RWPE1 (cell line): ENCODE measurements at regions not wholly inside any gene's neighbourhood (a gene's known extent, or its start where the extent isn't known, plus 50 kb on each side); places are given as distances from the start of the nearest gene placed in this dataset.

Source experiments
- CTCF ChIA-PET: fragments of 350-600 bp; sonication (Branson Sonifier 250); formaldehyde crosslinking; extraction: SDS; loops from one replicate; lab custom pipeline; 2021; lab: Yijun Ruan, JAX
- POLR2A ChIA-PET: fragments of 400-600 bp; formaldehyde crosslinking; extraction: SDS; loops from one replicate; lab custom pipeline; 2020; ENCODE audit warnings: antibody characterized with exemption; ENCODE audit not compliant: low non-redundant PET; lab: Yijun Ruan, JAX
- DNase-seq: peaks from one replicate; pipeline ENCODE4 v3.0.0; 2012; ENCODE audit warnings: low spot score
- H3K27ac ChIP-seq: fragments of 450-650 bp; 2 replicates; pipeline ENCODE4 v1.5.1; 2017
- TF ChIP-seq, protein P1 (sequence below): fragments of 450-650 bp; conservative IDR thresholded peaks from 2 replicates; pipeline ENCODE4 v1.5.1; 2017; ENCODE audit warnings: low read depth, mild to moderate bottlenecking

DNA sequence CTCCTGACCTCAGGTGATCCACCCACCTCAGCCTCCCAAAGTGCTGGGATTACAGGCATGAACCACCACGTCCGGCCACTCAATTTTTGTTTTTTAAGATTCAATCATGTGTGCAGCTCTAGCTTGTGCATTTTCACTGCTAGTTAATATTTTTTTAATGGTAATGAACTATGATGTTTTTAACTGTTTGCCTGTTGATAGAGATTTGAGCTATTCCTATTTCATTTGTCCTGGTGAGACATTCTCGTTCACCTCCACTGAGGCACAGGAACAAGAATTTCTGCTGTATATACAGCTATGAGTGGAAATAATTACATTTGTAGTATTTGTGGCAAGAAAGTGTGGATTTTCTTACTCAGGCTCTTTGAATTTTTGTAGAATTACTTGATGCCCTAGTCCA lies 137.7 kb upstream of the MYOCD start:
- CTCF ChIA-PET = no interaction called here
- POLR2A ChIA-PET = no interaction called here
- no peak for DNase-seq
- TF ChIP-seq, protein P1, sequence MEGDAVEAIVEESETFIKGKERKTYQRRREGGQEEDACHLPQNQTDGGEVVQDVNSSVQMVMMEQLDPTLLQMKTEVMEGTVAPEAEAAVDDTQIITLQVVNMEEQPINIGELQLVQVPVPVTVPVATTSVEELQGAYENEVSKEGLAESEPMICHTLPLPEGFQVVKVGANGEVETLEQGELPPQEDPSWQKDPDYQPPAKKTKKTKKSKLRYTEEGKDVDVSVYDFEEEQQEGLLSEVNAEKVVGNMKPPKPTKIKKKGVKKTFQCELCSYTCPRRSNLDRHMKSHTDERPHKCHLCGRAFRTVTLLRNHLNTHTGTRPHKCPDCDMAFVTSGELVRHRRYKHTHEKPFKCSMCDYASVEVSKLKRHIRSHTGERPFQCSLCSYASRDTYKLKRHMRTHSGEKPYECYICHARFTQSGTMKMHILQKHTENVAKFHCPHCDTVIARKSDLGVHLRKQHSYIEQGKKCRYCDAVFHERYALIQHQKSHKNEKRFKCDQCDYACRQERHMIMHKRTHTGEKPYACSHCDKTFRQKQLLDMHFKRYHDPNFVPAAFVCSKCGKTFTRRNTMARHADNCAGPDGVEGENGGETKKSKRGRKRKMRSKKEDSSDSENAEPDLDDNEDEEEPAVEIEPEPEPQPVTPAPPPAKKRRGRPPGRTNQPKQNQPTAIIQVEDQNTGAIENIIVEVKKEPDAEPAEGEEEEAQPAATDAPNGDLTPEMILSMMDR = no peak
- H3K27ac ChIP-seq = no peak overlapping the region

DNA sequence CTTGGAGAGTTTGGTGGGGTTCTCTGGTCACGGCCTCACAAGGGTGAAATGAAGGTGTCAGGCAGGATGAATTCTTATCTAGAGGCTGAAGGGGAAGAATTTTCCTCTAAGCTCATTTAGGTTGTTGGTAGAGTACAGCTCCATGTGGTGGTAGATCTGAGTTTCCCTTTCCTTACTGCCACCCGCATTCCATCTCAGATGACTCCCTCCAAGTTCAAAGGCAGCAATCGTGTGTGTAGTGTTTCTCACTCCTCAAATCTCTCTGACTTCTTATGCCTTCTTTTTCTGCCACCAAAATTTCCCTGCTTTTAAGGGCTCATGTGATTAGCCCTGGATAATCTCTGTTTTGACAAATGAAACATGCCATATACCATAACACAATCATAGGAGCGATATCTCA lies 135.5 kb upstream of the MYOCD start:
- POLR2A ChIA-PET = no interaction called here

DNA sequence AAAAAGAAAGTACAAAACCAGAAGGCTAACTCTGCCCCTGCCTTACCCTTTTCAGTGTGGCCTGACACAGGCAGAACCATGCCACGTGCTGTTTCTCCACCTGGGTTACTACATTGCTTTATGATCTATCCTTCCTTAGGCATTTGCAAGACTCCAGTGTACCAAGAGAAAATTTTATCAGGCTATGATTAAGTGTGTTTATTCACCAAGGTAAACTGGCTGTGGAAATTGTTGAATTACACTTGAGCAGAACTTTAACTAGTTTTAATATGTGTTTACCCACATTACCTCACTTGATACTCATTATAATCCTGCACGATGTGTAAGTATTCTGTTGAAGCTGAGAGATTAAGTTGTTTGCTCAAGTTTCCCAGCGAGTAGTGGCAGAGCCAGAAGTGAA lies 129.7 kb upstream of the MYOCD start:
- CTCF ChIA-PET = no interaction called here
- TF ChIP-seq, protein P1 = no peak
- POLR2A ChIA-PET = no interaction called here
- H3K27ac ChIP-seq = no peak overlapping the region
- no peak for DNase-seq

More for the DNA sequence above, 135.5 kb upstream of the MYOCD start:
- TF ChIP-seq, protein P1 = no peak
- no peak for DNase-seq
- CTCF ChIA-PET = no interaction called here
- H3K27ac ChIP-seq = no peak overlapping the region

DNA sequence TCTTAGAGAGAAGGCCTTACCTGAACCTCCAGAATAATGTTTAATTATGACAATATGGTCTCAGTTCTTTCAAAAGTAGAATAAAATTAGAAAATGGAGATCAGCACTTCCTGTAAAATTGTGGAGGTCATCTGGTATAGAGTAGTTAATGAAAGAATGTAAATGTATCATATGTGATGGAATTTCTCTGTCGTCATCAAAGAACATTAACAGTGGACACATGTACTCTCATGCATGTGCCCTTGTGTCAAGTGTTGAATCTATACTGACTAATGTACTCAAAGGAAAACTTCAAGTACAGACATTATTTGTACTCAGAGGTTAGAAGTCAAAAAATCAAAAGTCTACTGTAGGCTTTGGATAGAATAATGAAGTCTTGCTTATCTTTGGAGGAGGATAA lies 129.2 kb upstream of the MYOCD start:
- no peak for DNase-seq
- CTCF ChIA-PET = no interaction called here
- POLR2A ChIA-PET = no interaction called here

DNA sequence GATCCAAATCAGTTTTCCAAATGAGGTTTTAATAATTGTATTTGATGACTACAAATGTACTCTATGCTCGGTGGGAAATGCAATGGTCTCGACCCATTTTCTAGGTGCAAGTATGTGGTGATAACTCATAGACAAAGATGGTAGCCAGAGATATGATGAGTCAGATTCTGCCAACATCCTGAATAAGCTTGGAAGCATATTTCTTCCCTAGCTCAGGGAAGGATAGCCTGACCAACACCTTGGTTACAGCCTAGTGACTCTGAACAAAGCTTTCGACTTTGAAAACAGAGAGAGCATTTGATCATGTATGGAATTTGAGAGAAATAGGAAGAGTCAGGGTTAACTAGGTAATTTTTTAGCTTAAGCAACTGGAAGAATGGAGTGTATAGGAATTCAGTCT lies 128.3 kb upstream of the MYOCD start:
- ChIA-PET CTCF (no interaction called here), POLR2A (no interaction called here)
- no peak for DNase-seq
- TF ChIP-seq, protein P1 = no peak
- H3K27ac ChIP-seq = no peak overlapping the region

More for the DNA sequence above, 129.2 kb upstream of the MYOCD start:
- no peak overlapping the region for H3K27ac ChIP-seq
- TF ChIP-seq, protein P1 = no peak

DNA sequence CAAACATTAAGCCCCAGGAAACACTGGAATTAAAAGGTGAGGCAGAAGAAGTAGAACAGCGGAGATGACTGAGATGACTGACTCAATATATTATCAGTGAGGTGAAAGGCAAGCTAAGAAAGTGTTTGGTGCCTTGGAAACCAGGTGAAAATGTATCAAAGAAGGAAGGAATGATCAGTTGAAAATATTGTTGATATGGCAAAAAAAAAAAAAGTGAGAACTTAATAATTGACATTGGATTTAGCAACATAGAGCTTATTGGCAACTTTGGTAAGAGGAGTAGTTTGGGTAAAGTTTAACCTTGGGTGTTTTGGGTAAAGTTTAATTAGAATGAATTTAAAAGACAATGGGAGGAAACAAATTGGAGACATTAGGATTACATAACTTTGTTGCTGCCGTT lies 127.7 kb upstream of the MYOCD start:
- H3K27ac ChIP-seq = no peak overlapping the region
- no peak for DNase-seq
- ChIA-PET CTCF (no interaction called here), POLR2A (no interaction called here)
- TF ChIP-seq, protein P1 = no peak
